ENCODE measurements at regions not wholly inside any gene's neighbourhood (a gene's known extent, or its start where the extent isn't known, plus 50 kb on each side); places are given as distances from the start of the nearest gene placed in this dataset.
A peak's percentile ranks its signal among the peaks of the same experiment; 100 is the strongest.

GRCh38 chr13:73741111-73741510 is 393.1 kb downstream of the KLF12 start:
- no peak for DNase-seq

- DNase-seq = no peak
These were observed 393.5 kb downstream of the KLF12 start for GRCh38 chr13:73740666-73741065.

- DNase-seq = no peak
These were observed 394.8 kb downstream of the KLF12 start for GRCh38 chr13:73739394-73739793.

GRCh38 chr13:73738626-73739025 is 395.6 kb downstream of the KLF12 start:
- DNase-seq = no peak

- no peak for DNase-seq
These were observed 397.0 kb downstream of the KLF12 start for GRCh38 chr13:73737214-73737613.

- DNase-seq = no peak
These were observed 400.5 kb downstream of the KLF12 start for GRCh38 chr13:73733706-73734105.

- DNase-seq = no peak
These were observed 401.9 kb downstream of the KLF12 start for GRCh38 chr13:73732350-73732749.

- no peak for DNase-seq
These were observed 402.6 kb downstream of the KLF12 start for GRCh38 chr13:73731564-73731963.

- DNase-seq = no peak
These were observed 404.2 kb downstream of the KLF12 start for GRCh38 chr13:73730014-73730413.

GRCh38 chr13:73729046-73729445 is 405.2 kb downstream of the KLF12 start:
- DNase-seq = no peak

GRCh38 chr13:73722120-73722519 is 412.1 kb downstream of the KLF12 start:
- DNase-seq = no peak

- no peak for DNase-seq
These were observed 412.6 kb downstream of the KLF12 start for GRCh38 chr13:73721571-73721970.

GRCh38 chr13:73720216-73720840 is 413.9 kb downstream of the KLF12 start:
- no peak for DNase-seq

- no peak for DNase-seq
These were observed 416.0 kb downstream of the KLF12 start for GRCh38 chr13:73718246-73718645.

- no peak for DNase-seq
These were observed 416.6 kb downstream of the KLF12 start for GRCh38 chr13:73717632-73718031.

- no peak for DNase-seq
These were observed 418.2 kb downstream of the KLF12 start for GRCh38 chr13:73715911-73716510.

- DNase-seq = no peak
These were observed 418.9 kb downstream of the KLF12 start for GRCh38 chr13:73715114-73715910.

- no peak for DNase-seq
These were observed 419.7 kb downstream of the KLF12 start for GRCh38 chr13:73714522-73714921.

- DNase-seq = peak; percentile 14
These were observed 425.7 kb downstream of the KLF12 start for GRCh38 chr13:73708393-73708985.

- DNase-seq = no peak
These were observed 429.6 kb downstream of the KLF12 start for GRCh38 chr13:73704587-73704986.

GRCh38 chr13:73703606-73704005 is 430.6 kb downstream of the KLF12 start:
- DNase-seq = no peak

- DNase-seq = no peak
These were observed 431.7 kb downstream of the KLF12 start for GRCh38 chr13:73702419-73703071.

- DNase-seq = no peak
These were observed 433.0 kb downstream of the KLF12 start for GRCh38 chr13:73701160-73701559.

Measured in NCI-H1048 (cell line).